ENCODE measurements at regions not wholly inside any gene's neighbourhood (a gene's known extent, or its start where the extent isn't known, plus 50 kb on each side); places are given as distances from the start of the nearest gene placed in this dataset.

DNA sequence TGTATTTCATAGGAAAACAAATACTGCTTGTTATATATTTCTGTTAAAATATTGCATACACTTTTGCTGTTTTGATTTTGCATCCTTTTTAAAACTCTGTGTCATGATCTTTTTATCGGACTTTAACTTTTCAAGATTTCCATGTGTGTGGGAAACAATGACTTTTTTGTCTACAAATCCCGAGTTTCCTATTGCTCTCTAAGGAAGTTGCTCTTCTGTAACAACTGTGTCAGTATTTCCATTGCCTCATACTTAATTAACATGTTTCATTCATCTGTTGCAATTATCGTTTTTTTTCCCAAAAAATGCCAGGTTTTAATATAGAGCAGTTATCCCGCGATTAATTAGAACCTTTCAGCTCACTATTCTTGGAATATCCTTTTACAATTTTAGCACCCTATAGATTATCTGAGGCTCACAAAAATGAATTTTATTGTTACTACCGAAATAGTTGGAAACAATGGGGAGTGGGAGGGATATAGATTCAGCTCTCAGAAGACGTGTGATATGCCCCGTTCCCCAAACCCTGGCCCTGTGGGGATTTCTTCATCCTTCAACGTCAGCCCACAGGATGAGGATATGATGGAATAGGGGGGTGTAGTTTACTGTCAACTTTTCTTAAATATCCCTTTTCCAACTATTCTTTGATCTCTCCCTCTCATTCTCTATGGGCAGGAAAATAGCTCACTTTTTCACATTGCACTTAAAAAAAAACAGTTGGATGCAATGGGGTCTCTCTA is 297.6 kb upstream of the IGFBP3 start:
- Histone ChIP-seq H3K9me3 (ENCODE audit: control insufficient read depth, low read length) (no peaks in the 10 kb centered on the region), H3K36me3 (ENCODE audit: control insufficient read depth, insufficient read depth, low read length, severe bottlenecking) (no peaks in the 10 kb centered on the region)
- peak; percentile 5 for DNase-seq (ENCODE audit: low read depth)

DNA sequence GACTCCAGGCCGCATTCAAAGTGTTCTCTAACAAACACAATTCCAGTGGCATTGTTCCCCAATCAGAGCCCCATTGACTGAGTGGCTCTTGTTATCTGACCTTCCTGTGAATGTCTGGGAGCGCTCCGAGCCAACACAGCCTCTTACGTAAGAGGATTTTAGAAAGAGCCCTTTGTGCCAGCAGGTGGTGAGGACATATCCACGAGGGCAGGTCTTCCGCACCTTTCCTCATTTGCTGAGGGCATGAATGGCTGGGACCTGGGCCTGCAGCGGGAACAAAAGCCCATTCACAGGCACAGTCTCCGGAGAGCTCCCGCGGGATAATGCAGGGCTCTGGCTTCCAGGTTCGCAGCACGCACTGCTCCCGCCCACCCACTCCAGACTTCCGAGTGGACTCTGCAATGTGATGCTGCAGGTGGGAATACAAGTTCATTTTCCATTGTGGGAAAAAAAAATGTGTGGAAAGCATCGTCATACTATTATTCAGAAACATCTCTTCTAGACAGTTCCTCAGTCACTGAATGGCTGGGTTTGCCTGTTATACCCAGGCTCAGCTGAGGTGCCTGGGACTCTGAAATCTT is 295.0 kb upstream of the IGFBP3 start:
- H3K9ac ChIP-seq (ENCODE audit: low read length) = no peak overlapping the region
- no peak overlapping the region for H3K4me3 ChIP-seq (ENCODE audit: low read length)
- no peaks in the 10 kb centered on the region for H3K4me1 ChIP-seq (ENCODE audit: control insufficient read depth, insufficient read depth, low read length)
- H3K27me3 ChIP-seq (replicated peaks; ENCODE audit: control insufficient read depth, insufficient read depth, low read length) = peaks cover 3% of the 10 kb centered on the region
- H3K9me3 ChIP-seq (ENCODE audit: control insufficient read depth, low read length) = no peaks in the 10 kb centered on the region
- H3K36me3 ChIP-seq (ENCODE audit: control insufficient read depth, insufficient read depth, low read length, severe bottlenecking) = no peaks in the 10 kb centered on the region
- no peak for DNase-seq (ENCODE audit: low read depth)

More for the DNA sequence above, 297.6 kb upstream of the IGFBP3 start:
- Histone ChIP-seq H3K4me1 (ENCODE audit: control insufficient read depth, insufficient read depth, low read length) (no peaks in the 10 kb centered on the region), H3K9ac (ENCODE audit: low read length) (no peak overlapping the region), H3K27me3 (replicated peaks; ENCODE audit: control insufficient read depth, insufficient read depth, low read length) (no peaks in the 10 kb centered on the region), H3K4me3 (ENCODE audit: low read length) (no peak overlapping the region)

DNA sequence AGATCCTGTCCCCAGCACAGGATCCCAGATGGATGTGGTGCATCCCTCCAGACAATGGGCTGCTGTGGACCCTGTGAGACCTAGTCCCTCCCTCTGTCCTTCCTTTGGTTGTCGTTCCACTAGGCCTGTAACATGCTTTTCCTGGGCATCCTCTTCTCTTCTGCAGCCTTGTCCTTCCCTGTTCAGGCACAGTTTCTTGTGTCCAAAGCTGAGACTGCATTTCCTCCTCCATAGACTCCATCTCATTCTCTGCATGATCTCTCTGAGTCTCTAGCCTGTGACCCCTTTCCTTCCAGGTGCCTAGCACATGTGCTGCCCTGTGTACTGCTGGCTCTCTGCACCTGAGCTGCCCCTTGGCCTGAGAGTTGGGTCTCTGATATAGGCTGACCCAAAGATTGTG is 293.5 kb upstream of the IGFBP3 start:
- Histone ChIP-seq H3K36me3 (ENCODE audit: control insufficient read depth, insufficient read depth, low read length, severe bottlenecking) (no peaks in the 10 kb centered on the region), H3K9ac (ENCODE audit: low read length) (no peak overlapping the region), H3K4me3 (ENCODE audit: low read length) (no peak overlapping the region), H3K27me3 (replicated peaks; ENCODE audit: control insufficient read depth, insufficient read depth, low read length) (peaks cover 4% of the 10 kb centered on the region), H3K4me1 (ENCODE audit: control insufficient read depth, insufficient read depth, low read length) (no peaks in the 10 kb centered on the region), H3K9me3 (ENCODE audit: control insufficient read depth, low read length) (no peaks in the 10 kb centered on the region)
- DNase-seq (ENCODE audit: low read depth) = no peak

DNA sequence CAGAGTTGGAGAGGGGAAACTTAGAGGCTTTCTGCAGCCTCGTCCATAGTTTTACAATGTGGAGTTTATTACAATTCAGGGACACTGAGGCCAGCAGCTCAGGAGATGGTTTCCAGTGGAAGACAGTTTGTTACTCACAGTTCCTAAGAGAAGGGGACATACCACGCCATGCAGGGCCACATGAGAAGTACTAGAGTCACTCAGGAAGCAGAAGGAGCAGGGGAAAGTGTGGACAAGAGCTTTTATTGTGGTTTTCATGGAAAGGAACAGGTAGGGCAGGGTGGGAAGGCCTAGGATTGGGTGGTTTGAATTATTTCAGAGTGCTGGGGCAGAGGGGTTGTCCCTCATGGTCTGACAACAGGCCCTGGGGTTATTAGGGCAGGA is 292.1 kb upstream of the IGFBP3 start:
- H3K36me3 ChIP-seq (ENCODE audit: control insufficient read depth, insufficient read depth, low read length, severe bottlenecking) = no peaks in the 10 kb centered on the region
- no peaks in the 10 kb centered on the region for H3K4me1 ChIP-seq (ENCODE audit: control insufficient read depth, insufficient read depth, low read length)
- H3K27me3 ChIP-seq (replicated peaks; ENCODE audit: control insufficient read depth, insufficient read depth, low read length) = peaks cover 4% of the 10 kb centered on the region
- no peak overlapping the region for H3K9ac ChIP-seq (ENCODE audit: low read length)
- no peak for DNase-seq (ENCODE audit: low read depth)
- H3K9me3 ChIP-seq (ENCODE audit: control insufficient read depth, low read length) = no peaks in the 10 kb centered on the region
- no peak overlapping the region for H3K4me3 ChIP-seq (ENCODE audit: low read length)

DNA sequence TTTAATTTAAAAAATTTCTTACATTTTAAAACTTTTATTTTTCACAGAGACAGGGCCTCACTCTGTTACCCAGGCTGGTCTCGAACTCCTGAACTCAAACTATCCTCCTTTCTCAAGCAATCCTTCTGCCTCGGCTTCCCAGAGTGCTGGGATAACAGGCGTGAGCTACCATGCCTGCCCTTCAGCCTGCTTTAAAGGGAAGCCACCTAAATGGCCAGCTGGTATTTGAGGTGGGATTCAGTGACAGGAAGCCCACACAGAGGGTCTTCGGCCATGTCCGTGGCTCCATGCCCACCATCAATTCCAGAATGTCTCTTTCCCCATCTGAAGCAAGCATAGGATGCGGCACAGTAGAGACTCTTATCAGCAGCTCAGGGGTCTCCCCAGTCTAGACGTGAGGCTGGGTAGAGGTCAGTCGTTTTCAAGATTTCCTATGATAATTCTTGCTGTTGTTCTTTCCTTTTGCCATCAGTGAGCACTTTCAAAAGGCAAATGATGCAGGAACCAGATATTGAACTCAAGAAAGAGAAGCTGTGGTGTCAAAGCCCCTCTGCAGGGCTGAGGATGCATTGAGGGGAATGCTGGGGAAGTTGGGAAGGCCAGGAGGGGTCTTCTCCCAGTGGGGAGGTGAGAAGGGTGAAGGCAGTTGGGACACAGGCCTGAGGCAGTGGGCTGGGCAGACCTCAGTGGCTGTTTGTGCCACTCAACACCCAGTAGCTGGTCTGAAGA is 291.5 kb upstream of the IGFBP3 start:
- Histone ChIP-seq H3K36me3 (ENCODE audit: control insufficient read depth, insufficient read depth, low read length, severe bottlenecking) (no peaks in the 10 kb centered on the region), H3K9me3 (ENCODE audit: control insufficient read depth, low read length) (no peaks in the 10 kb centered on the region)

DNA sequence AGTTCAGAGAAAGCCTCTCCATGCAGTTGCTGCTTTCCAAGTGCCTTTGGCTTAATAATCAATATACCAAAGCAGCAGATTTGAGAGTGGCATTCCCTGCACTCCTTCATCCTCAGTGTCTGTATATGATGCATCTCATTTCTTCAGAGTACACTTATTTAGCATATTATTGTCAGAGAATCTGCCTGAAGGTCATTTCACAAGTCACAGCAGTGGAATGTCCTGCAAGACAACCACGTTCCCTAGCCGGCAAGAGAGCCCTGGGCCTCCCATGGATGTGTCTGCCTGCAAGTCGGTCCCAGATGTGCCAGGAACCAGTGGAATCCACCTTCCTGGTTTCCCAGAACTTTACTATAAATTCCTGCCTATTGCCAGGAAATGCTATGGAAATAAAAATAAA is 289.4 kb upstream of the IGFBP3 start:
- Histone ChIP-seq H3K9me3 (ENCODE audit: control insufficient read depth, low read length) (no peaks in the 10 kb centered on the region), H3K4me3 (ENCODE audit: low read length) (no peak overlapping the region), H3K4me1 (ENCODE audit: control insufficient read depth, insufficient read depth, low read length) (no peaks in the 10 kb centered on the region), H3K27me3 (replicated peaks; ENCODE audit: control insufficient read depth, insufficient read depth, low read length) (peaks cover 4% of the 10 kb centered on the region), H3K9ac (ENCODE audit: low read length) (no peak overlapping the region), H3K36me3 (ENCODE audit: control insufficient read depth, insufficient read depth, low read length, severe bottlenecking) (no peaks in the 10 kb centered on the region)
- peak; percentile 56 for DNase-seq (ENCODE audit: low read depth)

More for the DNA sequence above, 291.5 kb upstream of the IGFBP3 start:
- H3K27me3 ChIP-seq (replicated peaks; ENCODE audit: control insufficient read depth, insufficient read depth, low read length) = peaks cover 4% of the 10 kb centered on the region
- H3K4me3 ChIP-seq (ENCODE audit: low read length) = no peak overlapping the region
- DNase-seq (ENCODE audit: low read depth) = no peak
- no peaks in the 10 kb centered on the region for H3K4me1 ChIP-seq (ENCODE audit: control insufficient read depth, insufficient read depth, low read length)
- no peak overlapping the region for H3K9ac ChIP-seq (ENCODE audit: low read length)

DNA sequence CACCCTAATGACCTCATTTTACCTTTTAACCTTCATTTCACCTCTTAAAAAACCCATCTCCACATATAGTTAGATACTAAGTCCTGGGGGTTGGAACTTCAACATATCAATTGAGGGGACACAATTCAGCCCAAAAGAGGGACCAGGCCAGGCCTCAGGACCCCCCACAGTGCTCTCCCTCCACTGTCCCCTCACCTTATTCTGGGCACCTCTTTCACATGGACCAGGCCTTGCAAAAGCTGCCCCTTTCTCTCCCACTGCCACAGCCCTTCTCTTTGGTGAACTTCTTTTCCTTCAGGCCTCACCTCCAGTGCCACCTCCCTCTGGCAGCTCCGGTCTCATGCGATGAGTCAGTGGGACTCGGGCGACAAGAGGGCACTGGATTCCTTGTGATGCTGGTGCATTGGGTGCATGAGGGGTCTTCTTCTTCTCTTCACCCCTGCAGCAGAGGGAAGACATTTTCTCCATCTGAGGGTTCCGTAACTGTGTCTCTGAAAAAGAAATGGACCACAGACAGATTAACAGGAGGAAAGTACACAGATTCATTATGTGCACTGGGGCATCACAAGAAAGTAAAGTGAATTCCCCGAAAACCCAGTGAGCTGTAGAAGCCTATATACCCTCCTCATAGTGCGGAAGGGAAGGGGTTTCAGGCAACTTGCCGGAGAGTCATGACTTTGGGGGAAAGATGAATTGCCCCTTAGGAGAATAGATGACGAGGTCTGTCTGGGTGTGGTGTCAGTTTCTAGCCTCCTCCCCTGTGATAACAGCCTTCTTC is 288.7 kb upstream of the IGFBP3 start:
- peaks cover 4% of the 10 kb centered on the region for H3K27me3 ChIP-seq (replicated peaks; ENCODE audit: control insufficient read depth, insufficient read depth, low read length)
- no peaks in the 10 kb centered on the region for H3K9me3 ChIP-seq (ENCODE audit: control insufficient read depth, low read length)
- H3K9ac ChIP-seq (ENCODE audit: low read length) = no peak overlapping the region
- no peak for DNase-seq (ENCODE audit: low read depth)
- H3K4me3 ChIP-seq (ENCODE audit: low read length) = no peak overlapping the region
- H3K4me1 ChIP-seq (ENCODE audit: control insufficient read depth, insufficient read depth, low read length) = no peaks in the 10 kb centered on the region
- H3K36me3 ChIP-seq (ENCODE audit: control insufficient read depth, insufficient read depth, low read length, severe bottlenecking) = no peaks in the 10 kb centered on the region

DNA sequence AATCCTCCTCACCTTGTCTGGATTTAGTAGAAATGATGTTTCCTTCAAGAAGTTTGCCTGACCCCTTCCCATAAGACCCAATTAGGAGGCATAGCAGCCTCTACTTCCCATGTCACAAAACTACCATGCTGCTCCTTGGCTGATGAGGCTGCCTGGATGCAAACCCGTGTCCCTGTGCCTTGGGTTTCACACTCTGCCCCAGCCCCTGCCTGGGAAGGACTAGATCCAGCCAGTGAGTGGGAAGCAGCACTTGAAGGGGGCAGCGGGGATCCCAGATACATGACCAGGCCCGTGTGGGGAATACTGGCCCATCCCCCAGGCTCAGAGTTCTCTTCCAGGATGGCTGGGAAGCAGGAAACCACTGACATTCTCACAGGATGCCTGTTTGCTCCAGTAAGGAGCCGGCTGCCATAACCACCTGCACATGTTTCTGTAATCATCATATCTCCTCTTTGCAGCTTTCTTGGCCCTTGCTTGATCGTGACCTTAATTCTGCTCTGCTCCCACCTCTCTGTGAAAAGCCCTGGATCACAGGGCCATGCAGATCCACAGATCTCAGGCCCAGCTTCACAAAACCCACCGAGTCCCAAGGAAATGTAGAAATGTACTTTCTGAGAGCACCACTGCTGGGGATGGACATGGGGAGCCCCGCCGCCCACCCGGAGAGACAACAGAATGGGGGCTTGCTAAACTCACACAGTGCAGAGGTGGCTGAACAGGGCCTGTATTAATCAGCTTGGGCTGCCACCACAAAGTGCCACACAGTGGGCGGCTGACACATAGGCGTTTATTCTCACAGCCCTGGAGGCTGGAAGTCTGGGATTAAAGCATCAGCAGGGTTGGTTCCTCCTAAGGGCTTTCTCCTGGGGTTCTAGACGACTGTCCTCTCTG is 287.8 kb upstream of the IGFBP3 start:
- Histone ChIP-seq H3K9me3 (ENCODE audit: control insufficient read depth, low read length) (no peaks in the 10 kb centered on the region), H3K27me3 (replicated peaks; ENCODE audit: control insufficient read depth, insufficient read depth, low read length) (peaks cover 4% of the 10 kb centered on the region), H3K9ac (ENCODE audit: low read length) (no peak overlapping the region), H3K4me3 (ENCODE audit: low read length) (no peak overlapping the region), H3K4me1 (ENCODE audit: control insufficient read depth, insufficient read depth, low read length) (no peaks in the 10 kb centered on the region), H3K36me3 (ENCODE audit: control insufficient read depth, insufficient read depth, low read length, severe bottlenecking) (no peaks in the 10 kb centered on the region)
- no peak for DNase-seq (ENCODE audit: low read depth)

DNA sequence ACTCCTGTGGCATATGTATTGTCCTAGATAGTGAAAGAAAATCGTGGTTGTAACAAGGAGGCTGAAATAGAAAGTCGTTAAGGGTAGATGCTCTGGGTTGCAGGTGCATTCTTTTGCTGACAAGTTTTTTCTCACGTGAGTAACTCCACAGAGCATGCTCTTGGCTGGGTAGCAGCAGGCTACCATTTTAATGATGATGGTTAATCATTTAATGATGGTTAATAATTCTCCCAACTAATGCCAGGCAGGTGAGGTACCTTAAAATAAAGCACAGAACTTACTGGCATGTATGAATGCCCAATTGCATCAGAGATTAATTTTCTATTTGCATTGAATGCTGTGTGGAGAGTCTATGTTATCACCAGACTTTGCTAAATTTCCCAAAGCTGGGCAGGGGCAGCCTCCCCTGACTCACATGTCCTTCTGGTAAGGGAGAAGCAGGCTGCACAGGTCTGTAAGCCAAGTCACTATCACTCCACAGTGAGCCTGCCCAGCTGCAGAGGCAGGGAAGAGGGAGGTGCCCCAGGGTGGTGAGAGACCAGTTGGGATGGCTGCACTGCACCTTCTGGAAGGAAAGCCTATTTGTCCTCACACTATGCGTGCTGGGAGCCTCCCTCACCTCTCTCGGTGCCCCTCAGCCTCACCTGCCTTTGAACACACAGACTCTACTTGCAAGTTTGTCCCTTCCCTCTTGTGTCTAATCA is 287.0 kb upstream of the IGFBP3 start:
- peaks cover 4% of the 10 kb centered on the region for H3K27me3 ChIP-seq (replicated peaks; ENCODE audit: control insufficient read depth, insufficient read depth, low read length)
- no peak overlapping the region for H3K4me3 ChIP-seq (ENCODE audit: low read length)
- H3K36me3 ChIP-seq (ENCODE audit: control insufficient read depth, insufficient read depth, low read length, severe bottlenecking) = no peaks in the 10 kb centered on the region
- DNase-seq (ENCODE audit: low read depth) = no peak
- H3K9ac ChIP-seq (ENCODE audit: low read length) = no peak overlapping the region
- no peaks in the 10 kb centered on the region for H3K4me1 ChIP-seq (ENCODE audit: control insufficient read depth, insufficient read depth, low read length)
- no peaks in the 10 kb centered on the region for H3K9me3 ChIP-seq (ENCODE audit: control insufficient read depth, low read length)

DNA sequence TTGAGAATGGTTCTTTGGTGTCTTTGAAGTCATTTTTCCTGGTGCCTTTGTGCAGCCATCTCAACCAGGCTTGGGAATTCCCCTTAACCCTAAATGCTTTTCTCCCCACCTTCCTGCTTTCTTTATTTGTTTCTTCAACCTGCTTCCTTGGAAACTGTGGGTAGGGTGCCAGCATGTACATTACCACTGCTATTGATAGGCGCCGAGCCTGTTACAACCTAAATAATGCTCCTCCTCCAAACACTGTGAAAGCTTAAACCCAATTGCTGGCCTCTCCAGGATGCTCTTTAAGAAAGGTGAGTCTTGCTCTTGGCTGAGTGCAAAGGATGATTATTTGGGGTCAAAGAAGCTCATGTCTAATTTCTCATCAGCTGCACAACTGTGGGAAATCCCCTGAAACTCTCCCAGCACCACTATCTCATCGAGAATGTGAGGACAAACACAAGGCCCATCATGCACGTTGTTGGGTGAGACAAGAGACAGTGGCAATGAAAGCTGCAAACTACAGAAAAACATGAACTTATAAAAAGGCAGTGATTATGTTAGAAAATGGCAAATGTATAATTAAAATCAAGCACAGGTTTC is 285.5 kb upstream of the IGFBP3 start:
- no peak overlapping the region for H3K4me3 ChIP-seq (ENCODE audit: low read length)
- H3K4me1 ChIP-seq (ENCODE audit: control insufficient read depth, insufficient read depth, low read length) = no peaks in the 10 kb centered on the region
- DNase-seq (ENCODE audit: low read depth) = no peak
- no peaks in the 10 kb centered on the region for H3K36me3 ChIP-seq (ENCODE audit: control insufficient read depth, insufficient read depth, low read length, severe bottlenecking)
- no peak overlapping the region for H3K9ac ChIP-seq (ENCODE audit: low read length)
- H3K9me3 ChIP-seq (ENCODE audit: control insufficient read depth, low read length) = no peaks in the 10 kb centered on the region
- H3K27me3 ChIP-seq (replicated peaks; ENCODE audit: control insufficient read depth, insufficient read depth, low read length) = peaks cover 4% of the 10 kb centered on the region
